Epidermal melanocyte (primary cell): ENCODE measurements at regions not wholly inside any gene's neighbourhood (a gene's known extent, or its start where the extent isn't known, plus 50 kb on each side); places are given as distances from the start of the nearest gene placed in this dataset.

Source experiments
- DNase-seq: peaks from one replicate; pipeline ENCODE4 v3.0.0; 2011; ENCODE audit warnings: low spot score; ENCODE audit not compliant: insufficient read length

DNA sequence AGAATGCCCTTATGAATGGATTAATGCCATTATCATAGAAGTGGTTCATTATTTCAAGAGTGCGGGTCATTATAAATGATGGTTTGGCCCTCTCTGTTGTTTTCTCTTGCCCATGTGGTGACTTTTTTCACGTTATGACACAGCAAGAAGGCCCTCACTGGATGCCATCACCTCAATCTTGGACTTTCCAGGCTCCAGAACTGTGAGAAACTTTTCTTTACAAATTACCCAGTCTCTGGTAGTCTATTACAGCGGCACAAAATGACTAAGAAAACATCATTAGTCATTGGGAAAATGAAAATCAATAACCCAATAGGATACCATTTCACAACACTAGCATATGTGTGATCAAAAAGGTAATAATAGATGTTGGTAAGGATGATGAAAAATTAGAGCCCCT lies 119.0 kb upstream of the LPP start:
- no peak for DNase-seq

DNA sequence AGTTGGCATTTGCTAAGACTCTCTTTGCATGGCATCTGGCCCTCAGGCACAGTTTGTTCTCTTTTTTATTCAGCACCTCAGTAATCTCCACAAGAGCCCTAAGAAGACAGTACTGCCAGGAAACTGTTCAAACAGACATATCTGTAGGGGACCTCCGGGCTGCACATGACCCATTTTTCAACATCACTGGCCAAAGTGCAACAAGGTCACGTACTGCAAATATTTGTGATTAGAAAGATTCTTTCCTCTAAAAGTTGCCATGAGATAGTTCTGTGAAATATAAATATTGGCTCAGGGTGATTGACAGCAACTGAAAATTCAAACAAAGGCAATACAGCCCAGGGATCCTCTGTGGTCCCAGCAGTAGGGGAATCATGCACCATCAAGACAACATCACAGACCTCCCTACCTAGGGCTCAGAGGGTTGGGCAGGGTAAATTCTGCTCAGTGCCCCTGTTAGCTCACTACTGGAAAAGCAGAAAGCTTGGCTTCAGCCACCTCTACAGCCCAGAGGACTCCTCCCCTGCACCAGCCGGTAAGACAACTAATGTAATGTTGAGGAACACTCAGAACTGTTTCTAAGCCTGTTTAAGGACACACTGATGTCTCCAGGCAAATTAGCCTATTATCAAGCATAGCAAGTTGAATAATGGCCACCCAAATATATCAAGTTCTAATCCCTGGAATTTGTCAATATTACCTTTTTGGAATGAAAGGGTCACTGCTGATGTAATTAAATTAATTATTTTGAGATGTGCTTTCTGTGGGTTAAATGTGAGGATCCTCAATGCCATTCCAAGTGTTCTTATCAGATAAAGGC lies 117.4 kb upstream of the LPP start:
- no peak for DNase-seq

DNA sequence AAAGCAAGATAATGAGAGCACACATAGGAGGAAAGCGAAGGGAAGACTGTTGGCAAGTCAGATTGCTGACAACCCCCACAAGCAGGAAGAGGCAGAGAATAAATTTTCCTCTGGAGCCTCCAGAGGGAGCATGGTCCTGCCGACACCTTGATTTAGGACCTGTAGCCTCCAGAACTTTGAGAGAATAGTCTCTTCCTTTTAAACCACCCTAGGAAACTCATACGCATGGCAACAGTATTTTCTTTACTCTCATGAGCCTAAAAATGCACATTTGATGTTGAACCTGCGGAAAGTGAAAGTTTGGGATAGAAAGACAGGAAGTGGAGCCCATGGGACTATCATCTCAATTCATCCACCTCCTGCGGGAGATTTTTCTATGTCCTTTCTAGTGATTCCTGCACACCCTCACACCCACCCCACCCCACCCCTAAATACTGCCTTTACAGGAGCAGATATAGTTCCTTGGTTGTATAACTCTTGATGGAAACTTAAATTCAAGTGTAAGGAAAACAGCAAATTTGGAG lies 116.7 kb upstream of the LPP start:
- DNase-seq, result no peak

DNA sequence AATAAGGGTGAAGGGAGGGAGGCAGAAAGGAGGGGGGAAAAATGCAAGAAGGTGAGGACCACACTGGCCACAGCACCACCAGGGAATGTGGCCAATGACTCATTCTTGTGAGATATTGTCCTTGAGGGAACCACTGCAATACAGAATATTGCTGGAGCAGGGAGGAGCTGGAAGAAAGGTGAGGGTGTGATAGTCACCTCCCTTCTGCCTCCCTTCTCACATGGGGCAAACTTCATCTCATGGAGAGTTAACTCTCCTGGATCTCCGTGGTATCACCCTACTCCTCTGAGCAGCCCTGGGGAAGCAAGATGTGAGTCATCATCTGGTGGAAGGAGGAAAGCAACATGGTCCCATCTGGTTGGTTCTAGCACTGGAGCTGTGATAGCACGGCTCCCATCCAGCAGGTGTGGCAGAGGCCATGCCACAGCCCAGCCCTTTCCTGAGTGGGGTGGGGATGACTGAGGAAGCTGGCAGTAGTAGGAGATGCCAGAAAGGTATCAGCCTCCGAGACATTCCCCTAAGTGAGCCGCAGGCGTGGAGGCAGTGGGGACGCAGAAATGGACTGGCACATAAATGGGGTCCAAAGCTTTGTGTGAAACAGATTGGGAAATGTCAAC lies 115.9 kb upstream of the LPP start:
- no peak for DNase-seq

DNA sequence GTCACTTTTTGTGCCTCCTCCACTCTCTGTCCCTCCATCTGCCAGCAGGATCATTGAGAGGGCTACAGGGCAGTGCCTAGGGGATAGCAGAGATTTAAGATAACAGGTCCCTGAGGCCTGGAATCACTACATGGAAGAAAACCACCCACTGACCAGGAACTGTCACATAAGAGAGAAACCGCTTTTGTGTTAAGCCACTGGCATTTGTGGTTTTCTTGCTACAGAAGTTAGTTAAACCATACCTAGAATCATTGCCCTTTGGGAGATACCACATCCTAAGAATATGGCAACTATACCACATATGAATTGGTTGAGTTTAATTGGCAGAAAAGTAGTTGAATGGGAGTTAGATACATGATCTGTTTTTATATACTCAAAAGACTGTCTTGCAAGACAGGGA lies 112.8 kb upstream of the LPP start:
- no peak for DNase-seq

DNA sequence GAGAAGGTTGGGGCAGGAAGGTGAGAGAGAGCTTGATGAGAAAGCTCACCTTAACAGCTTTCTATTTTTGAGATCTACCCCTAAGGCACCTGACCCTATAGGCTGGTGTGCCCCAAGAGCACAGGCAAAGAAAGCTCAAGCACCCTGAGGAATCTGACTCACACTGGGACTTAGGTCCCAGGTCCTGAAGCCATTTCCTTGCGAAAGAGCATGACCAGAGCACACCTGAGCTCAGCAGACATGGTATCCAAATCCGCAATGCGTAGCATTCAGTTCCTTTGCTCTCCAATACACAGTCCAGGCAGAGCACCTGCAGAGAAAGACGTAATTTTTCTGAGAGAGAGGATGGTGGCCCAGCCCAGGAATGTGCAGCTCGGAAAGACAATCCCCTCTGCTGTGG lies 112.1 kb upstream of the LPP start:
- no peak for DNase-seq

DNA sequence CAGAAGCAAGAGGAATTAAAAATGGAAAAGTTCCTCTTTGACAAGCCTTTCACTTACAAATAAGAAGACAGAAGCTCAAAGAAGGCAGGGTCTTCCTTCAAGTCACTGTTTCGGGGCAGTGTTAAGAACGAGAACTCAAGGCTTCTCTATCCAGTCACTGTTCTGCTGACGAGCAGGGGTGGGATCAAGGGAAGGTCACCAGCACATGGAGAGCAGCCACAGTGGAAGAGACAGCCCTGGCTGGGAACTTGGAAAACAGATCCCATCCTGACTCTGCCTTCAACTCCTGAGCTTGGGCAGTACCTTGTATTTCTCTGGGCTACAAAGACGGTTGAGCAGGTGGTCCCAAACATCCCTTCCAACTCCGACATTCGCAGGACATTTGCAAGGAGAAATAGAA lies 111.5 kb upstream of the LPP start:
- DNase-seq, result no peak

DNA sequence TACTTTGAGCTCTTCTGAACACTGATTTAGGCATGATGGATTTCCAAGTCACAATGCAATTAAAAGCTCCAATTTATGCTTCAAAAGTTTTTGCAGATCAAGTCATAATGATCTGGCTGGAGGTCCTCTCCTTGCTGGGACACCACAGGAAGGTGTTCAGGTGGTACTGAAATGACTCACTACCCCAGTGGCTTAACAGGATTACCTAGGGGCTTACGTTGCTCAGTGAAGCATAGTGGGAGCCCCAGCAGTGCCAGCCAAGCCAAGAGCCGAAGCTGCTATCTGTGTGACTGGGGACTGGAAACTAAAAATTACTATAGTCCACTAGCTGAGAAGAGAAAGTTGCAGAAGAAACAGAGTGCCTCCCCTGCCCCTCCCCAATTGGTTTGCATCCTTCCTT lies 110.1 kb upstream of the LPP start:
- no peak for DNase-seq

DNA sequence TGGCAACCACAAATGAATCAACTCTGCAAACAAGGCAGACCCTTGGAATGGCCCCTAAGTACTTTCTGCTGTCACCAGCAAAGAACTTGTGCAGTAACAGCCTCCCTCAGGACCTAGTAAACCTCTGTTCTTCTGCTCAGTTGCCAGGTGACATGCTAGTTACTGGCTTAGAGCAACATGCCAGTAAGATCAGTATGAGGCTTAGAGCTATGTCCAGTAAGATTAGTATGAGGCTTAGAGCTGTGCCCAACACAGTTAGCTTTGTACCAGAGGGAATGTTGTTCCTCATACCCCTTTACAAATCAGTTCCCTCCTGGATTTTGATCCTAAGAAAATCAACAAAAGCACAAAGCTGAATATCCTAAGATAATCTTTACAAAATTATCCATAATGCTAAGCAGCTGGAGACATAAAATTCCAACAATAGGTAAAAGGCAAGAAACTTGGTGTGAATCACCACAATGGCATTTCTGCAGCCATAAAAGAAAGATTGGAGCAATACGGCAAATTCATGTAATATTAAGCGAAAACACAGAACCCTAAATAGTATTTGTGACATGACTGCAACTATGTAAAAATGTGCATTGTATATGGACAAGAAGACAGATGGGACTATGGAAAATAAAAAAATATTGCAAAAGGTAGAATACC lies 107.3 kb upstream of the LPP start:
- DNase-seq, result no peak

DNA sequence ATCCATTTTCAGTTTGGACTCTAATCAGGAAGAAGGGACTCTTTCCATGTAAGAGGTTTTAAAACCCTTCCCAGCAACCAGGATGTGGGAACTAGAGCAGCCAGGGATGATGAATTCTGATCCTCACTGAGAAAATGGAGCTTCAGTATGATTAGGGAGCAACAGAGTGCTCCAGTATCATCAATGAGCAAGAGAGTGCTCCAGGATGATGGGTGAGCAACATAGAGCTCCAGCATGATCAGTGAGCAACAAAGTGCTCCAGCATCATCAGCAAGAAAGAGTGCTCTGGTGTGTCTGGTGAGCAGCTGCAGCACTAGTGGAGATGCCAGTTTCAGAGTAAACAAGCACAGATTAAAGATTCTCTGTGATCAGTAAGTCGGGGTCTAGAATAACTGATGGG lies 106.4 kb upstream of the LPP start:
- no peak for DNase-seq

DNA sequence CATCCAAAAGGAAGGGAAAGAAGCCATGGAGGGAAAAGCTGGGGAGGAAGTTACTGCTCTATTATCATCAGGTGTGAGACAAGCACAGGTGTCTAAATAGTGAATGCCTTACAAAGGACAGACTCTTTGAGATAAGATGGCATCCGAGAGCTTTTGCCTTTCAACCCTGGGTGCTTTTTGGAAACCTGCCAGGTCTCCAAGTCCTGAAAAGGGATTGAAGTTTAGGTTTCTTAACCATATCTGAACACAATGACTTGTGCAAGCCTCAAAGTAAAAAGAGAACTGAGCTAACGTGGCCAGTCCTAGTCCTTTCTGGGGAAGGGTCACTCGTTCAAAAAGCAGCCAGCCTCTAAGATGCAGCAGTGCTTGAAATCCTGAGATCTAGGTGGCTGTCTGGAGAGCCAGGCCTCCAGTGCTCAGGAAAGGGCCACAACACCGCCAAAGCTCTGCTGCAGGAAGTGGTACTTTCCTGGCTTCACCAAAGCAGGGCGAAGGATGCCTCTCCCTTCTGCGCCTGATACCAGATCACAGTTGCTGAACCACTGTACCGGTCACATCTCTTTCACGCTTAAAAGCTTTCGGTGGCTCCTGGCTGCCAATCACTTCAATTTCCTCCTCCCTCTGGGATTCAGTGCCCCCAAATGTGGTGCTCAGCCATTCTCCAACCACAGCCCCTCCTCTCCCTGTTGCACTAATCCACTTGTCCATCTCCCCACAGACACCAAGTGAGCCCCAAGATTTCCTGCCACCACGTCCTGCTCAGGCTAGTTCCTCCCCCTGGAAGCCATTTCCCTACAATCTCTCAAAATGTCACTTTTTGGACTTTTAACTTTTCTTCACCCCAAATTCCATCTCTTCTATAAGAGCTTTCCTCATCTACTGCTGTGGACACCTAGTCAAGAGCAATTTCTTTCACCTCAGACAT lies 104.1 kb upstream of the LPP start:
- DNase-seq, result no peak

DNA sequence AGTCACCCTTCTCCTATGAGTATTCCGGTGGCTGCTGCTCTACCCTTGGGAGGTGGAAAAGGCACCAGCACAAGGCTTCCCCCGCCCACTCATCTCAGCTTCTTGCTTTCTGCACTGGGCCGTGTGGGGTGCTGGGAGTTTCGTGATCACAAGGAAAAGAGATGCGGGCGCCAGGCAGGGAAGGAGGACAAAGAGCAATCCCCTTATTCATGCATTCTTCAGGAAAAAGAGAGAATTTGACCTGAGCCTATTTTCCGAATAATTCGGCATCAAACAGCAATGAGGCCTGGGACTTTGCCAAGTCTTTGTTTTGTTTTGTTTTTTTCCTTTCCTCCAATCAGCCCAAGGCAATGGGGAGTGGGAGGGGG lies 102.2 kb upstream of the LPP start:
- DNase-seq, result no peak

DNA sequence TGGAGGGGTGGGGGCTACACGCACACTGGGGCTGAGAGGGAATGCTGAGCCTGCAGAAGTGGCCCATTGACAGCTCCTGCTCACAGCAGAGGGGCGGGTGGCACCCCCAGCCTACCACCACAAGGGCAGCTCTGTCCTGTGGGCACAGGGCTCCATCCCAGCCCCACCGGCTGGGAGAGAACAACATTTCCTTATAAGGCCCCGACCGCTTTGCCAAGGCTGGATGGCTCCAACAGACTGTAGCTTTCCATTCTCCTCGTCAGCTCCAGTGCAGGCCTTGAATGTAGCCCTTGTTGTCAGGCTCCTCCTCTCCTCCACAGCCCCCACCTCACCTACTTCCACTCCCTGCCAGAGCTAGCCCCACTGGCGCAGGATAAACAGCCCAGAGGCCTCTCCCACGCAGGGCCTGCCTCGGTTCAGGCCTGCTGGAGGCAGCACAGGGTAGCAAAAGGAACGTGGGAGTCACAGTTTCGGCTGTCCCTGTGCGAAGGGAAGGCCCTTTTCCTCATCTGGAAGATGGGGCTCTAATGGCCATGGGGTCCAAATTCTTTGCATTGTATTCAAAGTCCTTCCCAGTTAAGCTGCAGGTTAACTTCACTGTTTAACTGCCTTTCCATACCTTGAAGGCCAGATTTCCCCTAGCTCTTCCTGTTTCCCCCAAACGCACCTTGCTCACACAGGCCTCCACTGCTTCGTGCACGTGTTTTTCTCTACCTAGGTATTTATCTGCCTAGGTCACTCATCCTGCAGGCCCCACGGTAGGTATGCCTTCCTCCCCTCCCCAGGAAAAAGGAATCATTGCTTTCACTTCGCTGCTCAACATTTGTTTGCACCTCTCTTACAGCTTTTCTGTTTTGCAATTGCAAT lies 101.6 kb upstream of the LPP start:
- DNase-seq, result peak; percentile 50

DNA sequence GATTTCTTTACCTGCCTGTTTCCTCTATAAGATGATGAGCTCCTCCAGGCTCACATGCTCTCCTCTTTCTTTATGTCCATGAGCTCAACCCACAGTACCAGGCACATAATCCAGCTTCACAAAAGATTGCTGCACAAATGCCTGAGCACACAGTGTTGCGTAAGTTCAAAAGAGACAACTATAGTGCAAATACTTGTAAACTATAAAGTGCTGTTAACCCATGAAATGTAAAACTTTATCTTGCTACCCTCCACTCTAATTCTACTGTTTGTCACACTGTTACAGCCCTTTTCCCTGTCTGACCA lies 101.0 kb upstream of the LPP start:
- no peak for DNase-seq

DNA sequence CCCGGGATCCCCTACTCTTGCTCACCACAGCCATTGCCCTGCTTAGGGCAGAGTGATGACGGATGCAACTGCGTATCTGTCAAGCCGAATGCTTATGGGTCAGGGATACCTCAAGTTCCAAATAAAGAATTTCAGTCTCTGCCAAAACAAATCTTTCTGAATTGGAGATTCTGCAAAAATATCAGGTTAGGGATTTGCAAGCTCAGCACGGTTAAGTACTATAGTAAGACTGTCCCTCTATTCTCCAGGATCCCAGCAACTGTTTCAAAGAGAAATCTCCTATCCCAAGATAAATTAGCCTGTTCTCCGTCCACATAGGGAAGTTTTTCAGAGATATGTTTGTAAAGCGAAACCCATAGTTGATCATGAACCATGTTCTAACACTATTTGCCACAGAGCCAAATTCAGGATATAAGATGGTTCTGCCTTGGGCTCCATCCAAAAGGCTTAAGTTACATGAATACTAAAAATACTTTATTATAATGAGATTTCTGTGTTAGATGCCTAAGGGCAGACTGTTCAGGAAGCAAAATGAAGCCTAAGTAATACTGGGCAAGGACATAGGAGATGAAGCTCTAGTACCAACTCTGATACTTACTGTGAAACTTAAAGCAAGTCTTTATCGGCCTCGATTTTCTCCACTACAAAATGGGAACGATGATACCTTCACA lies 100.1 kb upstream of the LPP start:
- no peak for DNase-seq

DNA sequence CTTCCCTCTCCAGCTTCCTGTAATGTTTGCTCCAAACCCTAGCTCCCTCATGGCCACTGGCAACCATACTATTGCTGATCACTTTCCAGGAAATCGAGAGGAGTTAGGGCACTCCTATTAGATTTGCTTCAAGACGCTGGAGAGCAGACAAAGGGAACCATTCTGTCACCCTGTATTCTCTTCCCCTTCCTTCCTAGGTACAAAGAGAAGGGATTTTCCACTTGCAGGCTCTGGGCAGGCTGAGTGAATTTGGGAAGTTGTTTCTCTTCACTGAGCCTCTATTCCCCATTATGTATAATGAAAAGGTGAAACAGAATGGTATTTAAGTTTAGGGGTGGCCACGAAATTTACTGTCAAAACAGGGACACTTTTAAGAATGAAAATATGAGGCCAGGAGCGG lies 99.4 kb upstream of the LPP start:
- no peak for DNase-seq

DNA sequence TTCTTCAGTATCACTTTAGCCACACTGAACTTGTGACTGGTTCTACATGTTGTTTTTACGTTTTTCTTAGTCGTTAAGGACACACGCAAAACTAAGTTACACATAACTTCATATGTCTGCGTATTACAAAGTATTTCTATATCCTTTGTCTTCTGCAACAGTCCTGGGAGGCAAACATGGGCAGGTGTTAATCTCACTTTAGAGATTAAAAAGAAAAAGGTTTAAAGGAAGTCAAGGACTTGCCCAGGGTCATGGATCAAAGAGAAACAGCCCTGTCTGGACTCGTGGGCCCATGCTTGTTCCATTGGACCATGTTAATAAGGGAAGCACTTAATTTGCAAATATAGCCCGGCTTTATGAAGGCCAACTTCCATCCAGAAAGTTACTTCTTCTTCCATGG lies 98.6 kb upstream of the LPP start:
- no peak for DNase-seq

DNA sequence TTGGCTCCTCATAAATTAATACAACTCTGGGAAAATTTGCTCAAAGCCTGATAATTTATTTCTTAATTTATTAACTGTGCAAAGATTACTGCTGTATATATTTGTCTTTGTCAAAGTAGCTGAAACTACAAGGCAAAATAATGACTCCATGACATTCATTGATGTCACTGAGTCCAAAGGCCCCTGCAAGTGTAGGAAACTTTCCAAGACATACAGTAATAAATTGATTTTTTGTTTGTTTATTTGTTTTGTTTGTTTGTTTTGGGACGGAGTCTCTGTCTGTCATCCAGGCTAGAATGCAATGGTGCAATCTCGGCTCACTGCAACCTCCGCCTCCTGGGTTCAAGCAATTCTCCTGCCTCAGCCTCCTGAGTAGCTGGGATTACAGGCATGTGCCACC lies 96.8 kb upstream of the LPP start:
- DNase-seq, result no peak

DNA sequence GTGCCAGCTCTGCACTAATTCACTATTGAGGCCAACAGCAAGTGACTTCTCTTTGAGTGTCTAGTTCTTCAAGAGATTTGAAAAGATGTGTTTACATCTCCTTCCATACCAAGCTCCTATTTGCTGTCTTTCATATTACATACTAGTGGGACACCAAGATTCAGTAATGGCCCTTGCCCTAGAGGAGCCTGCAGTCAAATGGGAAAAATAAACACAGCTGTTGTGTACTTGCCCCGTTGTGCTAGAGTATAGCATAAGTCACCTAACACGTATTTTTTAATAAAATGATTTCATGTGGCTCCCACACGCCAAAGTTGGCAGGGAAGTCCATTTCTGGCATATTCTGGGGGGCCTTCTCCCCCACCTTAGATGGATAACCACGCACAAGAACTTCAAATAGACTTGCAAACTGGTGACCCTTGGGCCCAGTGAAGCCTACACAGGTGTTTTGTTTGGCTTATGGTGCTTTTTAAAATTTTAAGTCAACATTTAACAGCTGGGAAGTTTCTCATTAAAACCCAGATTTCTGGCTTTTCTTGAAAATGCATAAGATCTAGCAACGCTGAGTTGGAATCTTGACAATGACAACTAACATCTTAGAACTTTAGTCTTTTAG lies 95.3 kb upstream of the LPP start:
- DNase-seq, result no peak

DNA sequence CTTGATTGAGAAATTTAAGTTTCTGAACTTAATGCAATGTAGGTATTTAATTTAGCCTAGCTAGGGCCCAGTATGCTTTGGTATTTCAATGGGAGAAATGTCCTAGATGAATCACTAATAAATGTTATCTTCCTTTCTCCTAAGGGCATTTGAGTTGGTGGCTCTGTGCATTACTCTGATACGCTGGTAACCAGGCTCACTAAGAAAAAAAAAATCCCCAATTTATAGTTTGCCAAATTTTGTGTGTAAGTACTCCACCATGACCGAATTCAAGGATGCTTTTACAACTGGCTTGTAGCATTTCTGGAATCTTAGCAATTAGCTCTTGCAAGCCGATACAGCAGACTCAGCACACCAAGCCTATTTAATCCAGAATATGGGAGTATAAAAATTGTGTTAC lies 94.6 kb upstream of the LPP start:
- no peak for DNase-seq
